ENCODE measurements at regions not wholly inside any gene's neighbourhood (a gene's known extent, or its start where the extent isn't known, plus 50 kb on each side); places are given as distances from the start of the nearest gene placed in this dataset.

DNA sequence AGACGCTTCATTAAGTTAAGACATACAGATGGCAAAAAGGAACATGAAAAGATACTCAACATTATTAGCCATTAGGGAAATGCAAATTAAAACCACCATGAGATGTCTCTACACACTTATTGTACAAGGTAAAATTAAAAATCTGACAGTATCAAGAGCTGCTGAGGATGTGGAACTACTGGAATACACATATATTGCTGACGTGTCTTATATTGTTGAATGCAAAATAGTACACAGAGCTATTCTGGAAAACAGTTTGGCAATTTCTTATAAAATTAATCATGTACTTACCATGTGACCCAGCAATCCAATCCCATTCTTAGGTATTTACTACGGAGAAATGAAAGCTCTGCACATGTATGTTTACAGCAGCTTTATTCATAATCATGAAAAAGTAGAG is 742.5 kb downstream of the TBC1D22A start:
- POLR2A ChIA-PET, result no interaction called here
- Histone ChIP-seq H3K4me1 (ENCODE audit: control insufficient read depth in 2 of 2, insufficient read depth in 2 of 2, low read length in 2 of 2) (no peaks in the 10 kb centered on the region), H3K9ac (ENCODE audit: low read length) (no peak overlapping the region), H2AFZ (ENCODE audit: insufficient read depth, low read depth, low read length, poor library complexity, severe bottlenecking) (no peak overlapping the region), H3K4me2 (replicated peaks; ENCODE audit: low read depth, low read length, poor library complexity, severe bottlenecking) (no peak overlapping the region), H3K27me3 (replicated peaks in 1 of 4; ENCODE audit: control extremely low read depth in 1 of 4, control insufficient read depth in 3 of 4, insufficient read depth in 4 of 4, low read length in 3 of 4) (no peaks in the 10 kb centered on the region), H3K4me3 (ENCODE audit: control extremely low read depth in 1 of 5, extremely low read depth in 1 of 5, insufficient read depth in 1 of 5, low read depth in 2 of 5, low read length in 4 of 5) (no peak overlapping the region), H3K36me3 (replicated peaks in 1 of 2; ENCODE audit: control extremely low read depth in 1 of 2, control insufficient read depth in 1 of 2, extremely low read depth in 1 of 2, insufficient read depth in 2 of 2, low read length in 1 of 2) (no peaks in the 10 kb centered on the region), H3K79me2 (ENCODE audit: control insufficient read depth, insufficient read depth, low read length) (no peaks in the 10 kb centered on the region), H3K9me3 (ENCODE audit: control extremely low read depth in 1 of 3, control insufficient read depth in 2 of 3, insufficient read depth in 1 of 3, low read length in 2 of 3) (peaks cover 0 to 20% (median 6%) of the 10 kb centered on the region in 3 donors), H3K27ac (ENCODE audit: low read length in 2 of 2) (no peak overlapping the region), H4K20me1 (ENCODE audit: control insufficient read depth, insufficient read depth, low read length, poor library complexity, severe bottlenecking) (no peaks in the 10 kb centered on the region)
- CTCF ChIA-PET, result no interaction called here
- H3K9me3 Mint-ChIP-seq (ENCODE audit: insufficient read depth), result peaks cover 3% of the 10 kb centered on the region
- no peak for ATAC-seq (ENCODE audit: low read depth)
- no peak overlapping the region for H3K27ac Mint-ChIP-seq
- peaks cover 10% of the 10 kb centered on the region for H3K27me3 Mint-ChIP-seq
- WGBS (ENCODE audit: insufficient coverage), result no CpG with 5 or more reads among the region's 3 CpGs
- no peak for DNase-seq
- TF ChIP-seq, protein P1, sequence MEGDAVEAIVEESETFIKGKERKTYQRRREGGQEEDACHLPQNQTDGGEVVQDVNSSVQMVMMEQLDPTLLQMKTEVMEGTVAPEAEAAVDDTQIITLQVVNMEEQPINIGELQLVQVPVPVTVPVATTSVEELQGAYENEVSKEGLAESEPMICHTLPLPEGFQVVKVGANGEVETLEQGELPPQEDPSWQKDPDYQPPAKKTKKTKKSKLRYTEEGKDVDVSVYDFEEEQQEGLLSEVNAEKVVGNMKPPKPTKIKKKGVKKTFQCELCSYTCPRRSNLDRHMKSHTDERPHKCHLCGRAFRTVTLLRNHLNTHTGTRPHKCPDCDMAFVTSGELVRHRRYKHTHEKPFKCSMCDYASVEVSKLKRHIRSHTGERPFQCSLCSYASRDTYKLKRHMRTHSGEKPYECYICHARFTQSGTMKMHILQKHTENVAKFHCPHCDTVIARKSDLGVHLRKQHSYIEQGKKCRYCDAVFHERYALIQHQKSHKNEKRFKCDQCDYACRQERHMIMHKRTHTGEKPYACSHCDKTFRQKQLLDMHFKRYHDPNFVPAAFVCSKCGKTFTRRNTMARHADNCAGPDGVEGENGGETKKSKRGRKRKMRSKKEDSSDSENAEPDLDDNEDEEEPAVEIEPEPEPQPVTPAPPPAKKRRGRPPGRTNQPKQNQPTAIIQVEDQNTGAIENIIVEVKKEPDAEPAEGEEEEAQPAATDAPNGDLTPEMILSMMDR (IDR thresholded peaks at IDR 0.05), result no peak
- TF ChIP-seq EZH2 (IDR thresholded peaks at IDR 0.05; ENCODE audit: borderline replicate concordance, insufficient read depth, low read depth, low read length, poor library complexity, severe bottlenecking), result no peak
- no peak overlapping the region for H3K4me3 Mint-ChIP-seq
- intact Hi-C loops (cut with micrococcal nuclease), result no loop called here
- no peaks in the 10 kb centered on the region for H3K4me1 Mint-ChIP-seq

DNA sequence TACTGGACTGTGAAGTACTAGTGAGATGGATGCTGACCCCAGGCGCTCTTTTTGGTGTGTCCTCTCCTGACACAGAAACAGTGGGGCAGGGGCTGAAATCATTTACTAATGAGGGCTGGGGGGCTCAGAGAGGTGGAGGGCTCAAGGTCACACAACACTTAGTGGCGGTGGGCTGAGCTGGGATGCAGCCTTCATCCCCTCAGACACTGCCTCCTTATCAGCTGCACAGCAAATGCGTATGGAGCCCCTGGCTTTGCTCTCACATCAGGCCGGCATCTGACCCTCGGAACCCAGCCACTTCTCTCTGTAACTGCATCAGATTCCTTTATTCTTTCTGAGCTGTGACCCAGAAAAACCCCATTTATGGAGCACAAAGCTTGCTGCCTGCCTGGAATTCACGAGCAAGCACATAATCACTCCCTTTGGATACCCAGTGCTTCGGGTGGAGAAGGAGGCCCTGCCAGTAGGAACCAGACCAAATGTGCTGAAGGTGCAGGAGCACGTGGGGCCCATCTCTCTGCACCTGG is 736.6 kb downstream of the TBC1D22A start:
- H3K27ac Mint-ChIP-seq, result no peak overlapping the region
- no peaks in the 10 kb centered on the region for H4K20me1 ChIP-seq (ENCODE audit: control insufficient read depth, insufficient read depth, low read length, poor library complexity, severe bottlenecking)
- intact Hi-C loops (cut with micrococcal nuclease), result no loop called here
- peaks cover 15% of the 10 kb centered on the region for H3K4me1 Mint-ChIP-seq
- DNase-seq, result no peak
- H3K27ac ChIP-seq (ENCODE audit: low read length in 2 of 2), result no peak overlapping the region
- H3K27me3 Mint-ChIP-seq, result peaks cover 3% of the 10 kb centered on the region
- H2AFZ ChIP-seq (ENCODE audit: insufficient read depth, low read depth, low read length, poor library complexity, severe bottlenecking), result no peak overlapping the region
- no peak overlapping the region for H3K4me3 Mint-ChIP-seq
- H3K79me2 ChIP-seq (ENCODE audit: control insufficient read depth, insufficient read depth, low read length), result no peaks in the 10 kb centered on the region
- H3K36me3 ChIP-seq (replicated peaks in 1 of 2; ENCODE audit: control extremely low read depth in 1 of 2, control insufficient read depth in 1 of 2, extremely low read depth in 1 of 2, insufficient read depth in 2 of 2, low read length in 1 of 2), result no peaks in the 10 kb centered on the region
- WGBS (ENCODE audit: insufficient coverage), result 87% methylated on average over 8 of the region's 8 CpGs
- H3K4me2 ChIP-seq (replicated peaks; ENCODE audit: low read depth, low read length, poor library complexity, severe bottlenecking), result no peak overlapping the region
- TF ChIP-seq, protein P1 (IDR thresholded peaks at IDR 0.05), result no peak
- H3K9me3 Mint-ChIP-seq (ENCODE audit: insufficient read depth), result peaks cover 10% of the 10 kb centered on the region
- H3K4me1 ChIP-seq (ENCODE audit: control insufficient read depth in 2 of 2, insufficient read depth in 2 of 2, low read length in 2 of 2), result peaks cover 6 to 9% of the 10 kb centered on the region in 2 donors
- peaks cover 0 to 50% (median 37%) of the 10 kb centered on the region in 3 donors for H3K9me3 ChIP-seq (ENCODE audit: control extremely low read depth in 1 of 3, control insufficient read depth in 2 of 3, insufficient read depth in 1 of 3, low read length in 2 of 3)
- no peaks in the 10 kb centered on the region for H3K27me3 ChIP-seq (replicated peaks in 1 of 4; ENCODE audit: control extremely low read depth in 1 of 4, control insufficient read depth in 3 of 4, insufficient read depth in 4 of 4, low read length in 3 of 4)
- ATAC-seq (ENCODE audit: low read depth), result no peak
- CTCF ChIA-PET, result no interaction called here
- no peak overlapping the region for H3K4me3 ChIP-seq (ENCODE audit: control extremely low read depth in 1 of 5, extremely low read depth in 1 of 5, insufficient read depth in 1 of 5, low read depth in 2 of 5, low read length in 4 of 5)
- POLR2A ChIA-PET, result no interaction called here
- H3K9ac ChIP-seq (ENCODE audit: low read length), result no peak overlapping the region
